RWPE2 (cell line): ENCODE measurements at regions not wholly inside any gene's neighbourhood (a gene's known extent, or its start where the extent isn't known, plus 50 kb on each side); places are given as distances from the start of the nearest gene placed in this dataset.

Experiments
- ATAC-seq: fragments of 200-7000 bp; cut with Tn5 transposase; 3 replicates; pipeline ENCODE4 v1.9.1; 2021; ENCODE audit warnings: low read depth
- DNase-seq: peaks from one replicate; pipeline ENCODE4 v3.0.0-alpha.2; 2020; ENCODE audit warnings: low spot score
- H3K27ac ChIP-seq: fragments of 450-650 bp; 2 replicates; pipeline ENCODE4 v1.5.1; 2017; ENCODE audit warnings: mild to moderate bottlenecking; ENCODE audit not compliant: poor library complexity, severe bottlenecking
- H3K27me3 ChIP-seq: fragments of 250-450 bp; sonication (Bioruptor Pico); 2 replicates; pipeline ENCODE4 v1.5.1; 2021; ENCODE audit warnings: mild to moderate bottlenecking, moderate library complexity; ENCODE audit not compliant: insufficient read depth, poor library complexity, severe bottlenecking
- H3K36me3 ChIP-seq: fragments of 250-450 bp; sonication (Bioruptor Pico); 2 replicates; pipeline ENCODE4 v1.5.1; 2020; ENCODE audit warnings: low read depth, mild to moderate bottlenecking, moderate library complexity
- H3K4me1 ChIP-seq: fragments of 250-450 bp; sonication (Bioruptor Pico); 2 replicates; pipeline ENCODE4 v1.5.1; 2021; ENCODE audit warnings: mild to moderate bottlenecking, moderate library complexity; ENCODE audit not compliant: insufficient read depth, poor library complexity, severe bottlenecking
- H3K4me3 ChIP-seq: fragments of 250-450 bp; sonication (Bioruptor Pico); 2 replicates; pipeline ENCODE4 v1.5.1; 2021; ENCODE audit warnings: mild to moderate bottlenecking, moderate library complexity; ENCODE audit not compliant: severe bottlenecking
- H3K9me3 ChIP-seq: fragments of 250-450 bp; sonication (Bioruptor Pico); 2 replicates; pipeline ENCODE4 v1.5.1; 2021; ENCODE audit warnings: mild to moderate bottlenecking, moderate library complexity; ENCODE audit not compliant: severe bottlenecking
- TF ChIP-seq, protein P1 (sequence below): fragments of 450-650 bp; IDR thresholded peaks from one replicate; pipeline ENCODE4 v1.5.1; 2017; ENCODE audit warnings: mild to moderate bottlenecking, moderate library complexity; ENCODE audit not compliant: poor library complexity, severe bottlenecking

DNA sequence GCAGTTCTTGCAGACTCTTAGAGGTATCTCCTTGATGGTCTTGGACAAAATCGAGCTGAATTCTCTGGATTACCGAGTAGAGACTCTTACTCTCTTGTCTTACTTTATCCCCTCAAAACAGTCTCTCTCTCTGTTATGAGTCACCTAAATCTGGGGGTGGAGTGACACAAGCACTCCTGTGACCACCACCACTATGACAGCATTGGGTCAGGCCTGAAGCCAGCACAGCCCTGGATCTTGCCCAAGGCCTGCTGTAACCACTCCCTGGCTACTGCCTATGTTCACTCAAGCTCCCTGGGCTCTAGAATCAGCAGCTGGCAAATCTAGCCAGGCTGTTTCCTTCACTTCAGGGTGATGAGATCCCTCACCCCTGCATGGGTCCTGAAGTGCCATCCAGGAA lies 662.5 kb downstream of the LUZP2 start:
- Histone ChIP-seq H3K27ac (no peak overlapping the region), H3K27me3 (no peaks in the 10 kb centered on the region), H3K36me3 (no peaks in the 10 kb centered on the region), H3K4me3 (no peak overlapping the region), H3K4me1 (no peaks in the 10 kb centered on the region), H3K9me3 (no peaks in the 10 kb centered on the region)
- no peak; the same call in 2 of the 3 replicates for ATAC-seq
- DNase-seq, result no peak
- TF ChIP-seq, protein P1, sequence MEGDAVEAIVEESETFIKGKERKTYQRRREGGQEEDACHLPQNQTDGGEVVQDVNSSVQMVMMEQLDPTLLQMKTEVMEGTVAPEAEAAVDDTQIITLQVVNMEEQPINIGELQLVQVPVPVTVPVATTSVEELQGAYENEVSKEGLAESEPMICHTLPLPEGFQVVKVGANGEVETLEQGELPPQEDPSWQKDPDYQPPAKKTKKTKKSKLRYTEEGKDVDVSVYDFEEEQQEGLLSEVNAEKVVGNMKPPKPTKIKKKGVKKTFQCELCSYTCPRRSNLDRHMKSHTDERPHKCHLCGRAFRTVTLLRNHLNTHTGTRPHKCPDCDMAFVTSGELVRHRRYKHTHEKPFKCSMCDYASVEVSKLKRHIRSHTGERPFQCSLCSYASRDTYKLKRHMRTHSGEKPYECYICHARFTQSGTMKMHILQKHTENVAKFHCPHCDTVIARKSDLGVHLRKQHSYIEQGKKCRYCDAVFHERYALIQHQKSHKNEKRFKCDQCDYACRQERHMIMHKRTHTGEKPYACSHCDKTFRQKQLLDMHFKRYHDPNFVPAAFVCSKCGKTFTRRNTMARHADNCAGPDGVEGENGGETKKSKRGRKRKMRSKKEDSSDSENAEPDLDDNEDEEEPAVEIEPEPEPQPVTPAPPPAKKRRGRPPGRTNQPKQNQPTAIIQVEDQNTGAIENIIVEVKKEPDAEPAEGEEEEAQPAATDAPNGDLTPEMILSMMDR, result no peak

DNA sequence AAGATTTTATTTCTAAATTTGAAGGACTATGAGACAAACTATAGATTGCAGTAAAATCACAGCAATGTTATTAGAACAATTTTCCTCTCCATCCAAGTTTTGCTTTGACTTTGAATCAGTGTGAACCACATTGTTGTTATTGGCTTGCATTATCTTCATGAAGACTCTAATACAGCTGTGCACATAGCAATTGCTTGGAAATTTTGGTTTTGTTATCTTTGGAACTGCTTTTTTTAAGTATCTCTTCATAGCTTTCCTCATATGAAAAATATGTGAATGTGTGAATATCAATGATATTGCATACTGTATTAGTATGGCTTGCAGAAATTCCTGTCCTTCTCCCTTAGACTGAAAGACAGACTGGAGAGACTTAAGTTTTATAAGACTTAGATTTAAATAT lies 666.6 kb downstream of the LUZP2 start:
- no peaks in the 10 kb centered on the region for H3K9me3 ChIP-seq
- no peaks in the 10 kb centered on the region for H3K27me3 ChIP-seq
- DNase-seq (no peak), ATAC-seq (no peak)
- TF ChIP-seq, protein P1, result no peak
- no peak overlapping the region for H3K27ac ChIP-seq
- H3K4me3 ChIP-seq, result no peak overlapping the region
- H3K4me1 ChIP-seq, result no peaks in the 10 kb centered on the region
- H3K36me3 ChIP-seq, result no peaks in the 10 kb centered on the region

DNA sequence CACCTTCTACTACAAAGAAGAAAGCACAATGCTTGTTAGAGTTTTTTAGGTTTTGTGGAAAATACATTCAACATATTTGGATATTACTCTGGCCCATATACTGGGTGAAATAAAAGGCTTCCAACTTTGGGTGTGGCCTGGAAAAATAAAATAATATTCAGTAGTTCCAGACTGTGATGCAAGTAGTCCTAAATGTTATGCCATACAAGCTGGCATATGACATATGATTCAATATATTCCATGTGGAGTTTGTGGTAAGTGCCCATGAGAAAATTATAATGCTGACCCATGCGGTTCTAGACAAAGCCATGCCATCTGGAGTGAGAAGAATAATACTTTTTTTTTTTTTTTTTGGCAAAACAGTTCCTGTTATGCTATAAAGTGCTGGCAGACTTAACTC lies 683.3 kb downstream of the LUZP2 start:
- no peak for DNase-seq
- H3K36me3 ChIP-seq, result no peaks in the 10 kb centered on the region
- no peaks in the 10 kb centered on the region for H3K4me1 ChIP-seq
- TF ChIP-seq, protein P1, result no peak
- H3K27me3 ChIP-seq, result no peaks in the 10 kb centered on the region
- no peak for ATAC-seq
- H3K9me3 ChIP-seq, result no peaks in the 10 kb centered on the region
- no peak overlapping the region for H3K4me3 ChIP-seq
- no peak overlapping the region for H3K27ac ChIP-seq

DNA sequence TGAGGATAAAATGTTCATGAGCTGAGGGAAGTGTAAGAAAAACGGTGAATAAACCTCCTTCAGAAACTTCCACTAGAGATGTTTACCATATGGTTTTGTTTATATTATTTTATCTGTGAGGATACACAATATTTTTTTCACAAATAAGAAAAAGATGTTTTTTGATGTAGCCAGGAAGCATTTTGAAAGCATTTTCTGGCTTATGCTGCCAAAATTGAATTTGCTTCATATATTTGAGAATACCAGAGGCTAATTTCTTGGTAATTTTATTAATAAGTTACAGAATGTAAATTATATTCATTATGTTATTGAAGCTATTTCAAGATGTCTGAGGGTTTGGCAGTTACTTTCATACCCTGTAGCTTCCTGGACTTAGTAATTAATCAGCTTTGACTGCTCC lies 686.6 kb downstream of the LUZP2 start:
- TF ChIP-seq, protein P1, result no peak
- DNase-seq (no peak), ATAC-seq (no peak)
- Histone ChIP-seq H3K4me3 (no peak overlapping the region), H3K36me3 (no peaks in the 10 kb centered on the region), H3K27ac (no peak overlapping the region), H3K27me3 (no peaks in the 10 kb centered on the region), H3K9me3 (no peaks in the 10 kb centered on the region), H3K4me1 (no peaks in the 10 kb centered on the region)

DNA sequence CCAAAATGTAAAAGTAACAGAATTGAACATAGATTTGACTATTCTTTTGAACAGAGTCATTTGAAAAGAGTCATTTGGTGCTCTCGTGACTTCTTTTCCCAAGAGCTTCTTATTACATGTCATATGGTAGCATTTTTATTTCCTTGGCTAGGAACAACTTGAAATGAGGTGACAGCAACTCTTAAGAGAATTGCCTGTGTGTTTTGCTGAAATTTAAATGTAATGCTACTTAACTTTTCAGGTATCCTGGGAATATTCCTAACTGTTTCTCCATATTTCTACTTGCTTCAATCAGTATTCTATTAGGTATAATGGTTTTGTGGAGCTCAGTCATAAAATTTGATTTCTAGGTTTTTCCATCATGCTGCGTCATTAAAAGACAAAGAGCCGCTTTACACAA lies 700.7 kb downstream of the LUZP2 start:
- TF ChIP-seq, protein P1, result no peak
- no peak for ATAC-seq
- H3K27ac ChIP-seq, result no peak overlapping the region
- no peak for DNase-seq
- H3K4me3 ChIP-seq, result no peak overlapping the region
- no peaks in the 10 kb centered on the region for H3K9me3 ChIP-seq
- no peaks in the 10 kb centered on the region for H3K36me3 ChIP-seq
- H3K27me3 ChIP-seq, result peaks cover 3% of the 10 kb centered on the region
- H3K4me1 ChIP-seq, result no peaks in the 10 kb centered on the region
